ENCODE measurements at regions not wholly inside any gene's neighbourhood (a gene's known extent, or its start where the extent isn't known, plus 50 kb on each side); places are given as distances from the start of the nearest gene placed in this dataset.

GRCh38 chr5:6814816-6815215, 101.6 kb downstream of the TENT4A start:
- no peak for TF ChIP-seq POLR2A (IDR thresholded peaks at IDR 0.05)
- TF ChIP-seq, protein P1, sequence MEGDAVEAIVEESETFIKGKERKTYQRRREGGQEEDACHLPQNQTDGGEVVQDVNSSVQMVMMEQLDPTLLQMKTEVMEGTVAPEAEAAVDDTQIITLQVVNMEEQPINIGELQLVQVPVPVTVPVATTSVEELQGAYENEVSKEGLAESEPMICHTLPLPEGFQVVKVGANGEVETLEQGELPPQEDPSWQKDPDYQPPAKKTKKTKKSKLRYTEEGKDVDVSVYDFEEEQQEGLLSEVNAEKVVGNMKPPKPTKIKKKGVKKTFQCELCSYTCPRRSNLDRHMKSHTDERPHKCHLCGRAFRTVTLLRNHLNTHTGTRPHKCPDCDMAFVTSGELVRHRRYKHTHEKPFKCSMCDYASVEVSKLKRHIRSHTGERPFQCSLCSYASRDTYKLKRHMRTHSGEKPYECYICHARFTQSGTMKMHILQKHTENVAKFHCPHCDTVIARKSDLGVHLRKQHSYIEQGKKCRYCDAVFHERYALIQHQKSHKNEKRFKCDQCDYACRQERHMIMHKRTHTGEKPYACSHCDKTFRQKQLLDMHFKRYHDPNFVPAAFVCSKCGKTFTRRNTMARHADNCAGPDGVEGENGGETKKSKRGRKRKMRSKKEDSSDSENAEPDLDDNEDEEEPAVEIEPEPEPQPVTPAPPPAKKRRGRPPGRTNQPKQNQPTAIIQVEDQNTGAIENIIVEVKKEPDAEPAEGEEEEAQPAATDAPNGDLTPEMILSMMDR (IDR thresholded peaks at IDR 0.05), result no peak

DNA sequence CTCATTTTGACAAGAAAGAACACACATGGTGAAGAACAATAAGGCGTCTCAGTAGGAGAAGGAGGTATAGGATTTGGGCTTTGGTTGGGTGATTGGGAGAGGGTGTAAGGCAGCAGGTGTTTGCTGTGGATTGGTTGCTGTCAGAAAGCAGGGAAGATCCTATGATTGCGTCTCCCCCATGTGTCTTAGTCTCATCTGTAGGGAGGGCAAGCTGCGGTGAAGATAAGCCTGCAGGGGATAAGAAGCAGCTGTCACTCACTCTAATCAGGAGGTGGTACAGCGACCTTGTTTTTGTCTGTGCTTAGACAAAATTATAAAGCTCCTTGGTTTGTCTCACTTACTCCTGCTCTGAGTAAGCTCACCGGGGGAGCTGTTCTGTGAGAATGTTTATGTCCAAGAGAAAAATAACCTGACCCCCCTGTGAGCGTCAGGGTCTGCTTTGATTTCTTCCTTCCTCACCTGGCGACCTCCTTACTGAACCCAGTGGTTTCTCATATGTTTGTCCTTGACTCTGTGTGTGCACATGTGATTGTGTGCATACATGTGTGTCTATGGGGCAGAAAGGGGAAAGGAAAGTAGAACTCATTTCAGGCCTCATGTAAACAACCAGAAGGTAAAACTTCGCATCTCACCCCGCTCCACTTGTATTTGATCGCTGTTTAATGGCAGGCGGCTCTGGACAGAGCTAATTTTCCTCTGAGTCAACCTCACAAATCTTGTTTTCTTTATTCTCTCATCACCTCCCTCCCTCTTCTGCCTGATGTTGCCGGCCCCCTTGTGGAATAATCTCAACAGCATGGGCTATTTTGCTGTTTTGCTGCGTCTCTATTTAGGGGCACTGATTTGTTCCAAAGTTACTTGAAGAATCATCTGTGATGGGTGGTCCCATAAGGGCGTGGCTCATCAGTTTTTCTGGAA, 105.6 kb downstream of the TENT4A start:
- Histone ChIP-seq H3K27ac (no peak overlapping the region), H3K9me3 (peaks cover 0 to 9% (median 8%) of the 10 kb centered on the region in 3 donors), H3K4me1 (peaks cover 0 to 1% (median 0%) of the 10 kb centered on the region in 3 donors), H3K36me3 (no peaks in the 10 kb centered on the region), H3K4me3 (no peak overlapping the region), H3K27me3 (peaks cover 0 to 30% (median 0%) of the 10 kb centered on the region in 4 donors)
- TF ChIP-seq, protein P1 (IDR thresholded peaks at IDR 0.05), result no peak
- TF ChIP-seq POLR2A (IDR thresholded peaks at IDR 0.05), result no peak
- intact Hi-C loops (cut with DNase I), result no loop called here
- no peak for DNase-seq
- WGBS, 2 donors, result 36 to 42% methylated on average over 14 of the region's 14 CpGs

More at GRCh38 chr5:6814816-6815215, 101.6 kb downstream of the TENT4A start:
- Histone ChIP-seq H3K27me3 (peaks cover 0 to 23% (median 0%) of the 10 kb centered on the region in 4 donors), H3K36me3 (no peaks in the 10 kb centered on the region), H3K9me3 (no peaks in the 10 kb centered on the region), H3K4me3 (no peak overlapping the region), H3K27ac (no peak overlapping the region), H3K4me1 (peaks cover 0 to 15% (median 0%) of the 10 kb centered on the region in 3 donors)
- intact Hi-C loops (cut with DNase I), result no loop called here
- 30 to 31% methylated on average over 2 to 3 of the region's 5 CpGs for WGBS, 2 donors
- no peak for DNase-seq

GRCh38 chr5:6819521-6819920, 106.3 kb downstream of the TENT4A start:
- Histone ChIP-seq H3K9me3 (peaks cover 0 to 9% (median 8%) of the 10 kb centered on the region in 3 donors), H3K27me3 (peaks cover 0 to 35% (median 0%) of the 10 kb centered on the region in 4 donors), H3K36me3 (no peaks in the 10 kb centered on the region), H3K27ac (no peak overlapping the region), H3K4me1 (no peaks in the 10 kb centered on the region), H3K4me3 (no peak overlapping the region)
- TF ChIP-seq, protein P1 (IDR thresholded peaks at IDR 0.05), result no peak
- TF ChIP-seq POLR2A (IDR thresholded peaks at IDR 0.05), result no peak
- intact Hi-C loops (cut with DNase I), result no loop called here
- 34 to 40% methylated on average over 6 of the region's 6 CpGs for WGBS, 2 donors
- no peak for DNase-seq

GRCh38 chr5:6820851-6821479, 107.7 kb downstream of the TENT4A start:
- intact Hi-C loops (cut with DNase I), result no loop called here
- DNase-seq, result no peak
- Histone ChIP-seq H3K9me3 (peaks cover 0 to 9% (median 8%) of the 10 kb centered on the region in 3 donors), H3K4me3 (no peak overlapping the region), H3K27me3 (peaks cover 0 to 35% (median 0%) of the 10 kb centered on the region in 4 donors), H3K4me1 (no peaks in the 10 kb centered on the region), H3K36me3 (no peaks in the 10 kb centered on the region), H3K27ac (no peak overlapping the region)
- TF ChIP-seq, protein P1 (IDR thresholded peaks at IDR 0.05), result peak in 4 of 6 experiments; percentile 20 to 62 (median 34)
- no peak for TF ChIP-seq POLR2A (IDR thresholded peaks at IDR 0.05)
- 30 to 31% methylated on average over 12 of the region's 12 CpGs for WGBS, 2 donors

- no peaks in the 10 kb centered on the region for H3K36me3 ChIP-seq
- H3K4me3 ChIP-seq, result no peak overlapping the region
- WGBS, 2 donors, result 75 to 89% methylated on average over 8 of the region's 8 CpGs
- no peak for DNase-seq
- H3K27ac ChIP-seq, result no peak overlapping the region
- intact Hi-C loops (cut with DNase I), result no loop called here
- no peaks in the 10 kb centered on the region for H3K4me1 ChIP-seq
- no peak for TF ChIP-seq POLR2A (IDR thresholded peaks at IDR 0.05)
- TF ChIP-seq, protein P1 (IDR thresholded peaks at IDR 0.05), result no peak
- H3K27me3 ChIP-seq, result peaks cover 0 to 41% (median 0%) of the 10 kb centered on the region in 4 donors
- H3K9me3 ChIP-seq, result peaks cover 0 to 9% (median 8%) of the 10 kb centered on the region in 3 donors
Observed at GRCh38 chr5:6822068-6822467, 108.8 kb downstream of the TENT4A start.

Data from esophagus squamous epithelium (tissue), 5 donors.